Ovary (tissue), 3 donors: ENCODE measurements at regions not wholly inside any gene's neighbourhood (a gene's known extent, or its start where the extent isn't known, plus 50 kb on each side); places are given as distances from the start of the nearest gene placed in this dataset.

Source experiments
- CTCF ChIP-seq, 3 donors: fragments of 450-650 bp in 2 of 3; fragments of 200-600 bp in 1 of 3; IDR thresholded peaks; one replicate each; pipeline versions ENCODE4 v1.5.1 to v1.8.0; 2016 to 2022; ENCODE audit warnings: antibody characterized with exemption in 3 of 3, mild to moderate bottlenecking in 1 of 3
- EP300 ChIP-seq: sonication (generic); formaldehyde crosslinking; IDR thresholded peaks from one replicate; pipeline ENCODE4 v1.6.1; 2017; ENCODE audit warnings: antibody characterized with exemption
- POLR2A ChIP-seq: fragments of 450-650 bp; IDR thresholded peaks from one replicate; pipeline ENCODE4 v1.6.1; 2017; ENCODE audit warnings: antibody characterized with exemption, mild to moderate bottlenecking, moderate library complexity
- donor health status: DM: no; HTN: no; CAD: no.

- TF ChIP-seq CTCF (IDR thresholded peaks at IDR 0.05) (no peak), POLR2A (no peak), EP300 (no peak)
Measured at GRCh38 chr9:129406278-129407225, 214.3 kb downstream of the C9orf50 start.
